Parathyroid adenoma (tissue), 2 donors: ENCODE measurements at regions not wholly inside any gene's neighbourhood (a gene's known extent, or its start where the extent isn't known, plus 50 kb on each side); places are given as distances from the start of the nearest gene placed in this dataset.

Experiments
- H2AFZ ChIP-seq: fragments of 300-600 bp; sonication (generic); one replicate; pipeline ENCODE4 v1.7.0; 2017; ENCODE audit warnings: antibody characterized with exemption, mild to moderate bottlenecking
- H3K27ac ChIP-seq: fragments of 300-600 bp; sonication (generic); one replicate; pipeline ENCODE4 v1.7.0; 2017
- H3K27me3 ChIP-seq: fragments of 300-600 bp; sonication (generic); one replicate; pipeline ENCODE4 v1.7.0; 2017; ENCODE audit warnings: low read length; ENCODE audit not compliant: control insufficient read depth, insufficient read depth
- H3K36me3 ChIP-seq: fragments of 300-600 bp; sonication (generic); one replicate; pipeline ENCODE4 v1.7.0; 2017; ENCODE audit warnings: low read length; ENCODE audit not compliant: control insufficient read depth, insufficient read depth
- H3K4me1 ChIP-seq: fragments of 300-600 bp; sonication (generic); one replicate; pipeline ENCODE4 v1.7.0; 2017; ENCODE audit warnings: control low read depth
- H3K4me2 ChIP-seq: fragments of 300-600 bp; sonication (generic); one replicate; pipeline ENCODE4 v1.7.0; 2017; ENCODE audit warnings: low read length
- H3K4me3 ChIP-seq: fragments of 300-600 bp; sonication (generic); one replicate; pipeline ENCODE4 v1.7.0; 2017; ENCODE audit warnings: low read depth, low read length
- H3K79me2 ChIP-seq: fragments of 300-600 bp; sonication (generic); one replicate; pipeline ENCODE4 v1.7.0; 2017; ENCODE audit warnings: control low read depth
- H3K9ac ChIP-seq: fragments of 300-600 bp; sonication (generic); one replicate; pipeline ENCODE4 v1.7.0; 2017; ENCODE audit warnings: mild to moderate bottlenecking
- H3K9me3 ChIP-seq: fragments of 300-600 bp; sonication (generic); one replicate; pipeline ENCODE4 v1.7.0; 2017; ENCODE audit warnings: low read length; ENCODE audit not compliant: control insufficient read depth
- CTCF ChIP-seq: fragments of 300-600 bp; sonication (generic); IDR thresholded peaks from one replicate; pipeline ENCODE4 v1.7.0; 2017; ENCODE audit warnings: antibody characterized with exemption, mild to moderate bottlenecking
- donor health status: primary hyperparathyroidism.

GRCh38 chr12:127886827-127887226 is 380.1 kb upstream of the TMEM132C start:
- no peaks in the 10 kb centered on the region for H3K9me3 ChIP-seq

GRCh38 chr12:127888943-127889719 is 377.8 kb upstream of the TMEM132C start:
- H3K36me3 ChIP-seq, result no peaks in the 10 kb centered on the region
- H3K9ac ChIP-seq, result no peak overlapping the region
- no peak overlapping the region for H3K27ac ChIP-seq
- no peaks in the 10 kb centered on the region for H3K79me2 ChIP-seq
- H3K27me3 ChIP-seq, result no peaks in the 10 kb centered on the region
- H3K9me3 ChIP-seq, result no peaks in the 10 kb centered on the region
- H3K4me1 ChIP-seq, result no peaks in the 10 kb centered on the region
- no peak overlapping the region for H2AFZ ChIP-seq
- H3K4me3 ChIP-seq, result no peak overlapping the region
- no peak for TF ChIP-seq CTCF
- no peak overlapping the region for H3K4me2 ChIP-seq

More at GRCh38 chr12:127886827-127887226, 380.1 kb upstream of the TMEM132C start:
- Histone ChIP-seq H3K27ac (no peak overlapping the region), H3K4me1 (no peaks in the 10 kb centered on the region), H3K4me3 (no peak overlapping the region), H3K4me2 (no peak overlapping the region), H3K9ac (no peak overlapping the region), H3K79me2 (no peaks in the 10 kb centered on the region), H3K27me3 (no peaks in the 10 kb centered on the region), H3K36me3 (no peaks in the 10 kb centered on the region), H2AFZ (no peak overlapping the region)
- no peak for TF ChIP-seq CTCF

GRCh38 chr12:127893895-127894609 is 372.9 kb upstream of the TMEM132C start:
- H3K9me3 ChIP-seq, result no peaks in the 10 kb centered on the region
- H3K27ac ChIP-seq, result no peak overlapping the region
- no peak overlapping the region for H3K4me2 ChIP-seq
- no peaks in the 10 kb centered on the region for H3K36me3 ChIP-seq
- peak; percentile 45 for TF ChIP-seq CTCF
- H2AFZ ChIP-seq, result no peak overlapping the region
- no peaks in the 10 kb centered on the region for H3K27me3 ChIP-seq
- no peak overlapping the region for H3K9ac ChIP-seq
- H3K4me3 ChIP-seq, result no peak overlapping the region
- H3K4me1 ChIP-seq, result no peaks in the 10 kb centered on the region
- H3K79me2 ChIP-seq, result no peaks in the 10 kb centered on the region

GRCh38 chr12:127896661-127897060 is 370.3 kb upstream of the TMEM132C start:
- Histone ChIP-seq H3K9ac (no peak overlapping the region), H3K4me3 (no peak overlapping the region), H3K4me1 (no peaks in the 10 kb centered on the region), H3K27me3 (no peaks in the 10 kb centered on the region), H3K79me2 (no peaks in the 10 kb centered on the region), H3K9me3 (no peaks in the 10 kb centered on the region), H3K27ac (no peak overlapping the region), H3K36me3 (no peaks in the 10 kb centered on the region), H2AFZ (no peak overlapping the region), H3K4me2 (no peak overlapping the region)
- no peak for TF ChIP-seq CTCF
